ENCODE measurements at regions not wholly inside any gene's neighbourhood (a gene's known extent, or its start where the extent isn't known, plus 50 kb on each side); places are given as distances from the start of the nearest gene placed in this dataset.

- H3K4me3 ChIP-seq: no peak overlapping the region
- H3K27me3 ChIP-seq (replicated peaks; ENCODE audit: insufficient read depth): no peaks in the 10 kb centered on the region
- intact Hi-C loops (cut with DNase I): no loop called here
- 87% methylated on average over 9 of the region's 9 CpGs for WGBS
- DNase-seq (ENCODE audit: low spot score): no peak
- H3K36me3 ChIP-seq: no peaks in the 10 kb centered on the region
- H3K9me3 ChIP-seq: no peaks in the 10 kb centered on the region
- H3K4me1 ChIP-seq (replicated peaks): no peaks in the 10 kb centered on the region
- TF ChIP-seq POLR2A (IDR thresholded peaks at IDR 0.05) (no peak), POLR2AphosphoS5 (IDR thresholded peaks at IDR 0.05) (no peak)
- TF ChIP-seq, protein P1, sequence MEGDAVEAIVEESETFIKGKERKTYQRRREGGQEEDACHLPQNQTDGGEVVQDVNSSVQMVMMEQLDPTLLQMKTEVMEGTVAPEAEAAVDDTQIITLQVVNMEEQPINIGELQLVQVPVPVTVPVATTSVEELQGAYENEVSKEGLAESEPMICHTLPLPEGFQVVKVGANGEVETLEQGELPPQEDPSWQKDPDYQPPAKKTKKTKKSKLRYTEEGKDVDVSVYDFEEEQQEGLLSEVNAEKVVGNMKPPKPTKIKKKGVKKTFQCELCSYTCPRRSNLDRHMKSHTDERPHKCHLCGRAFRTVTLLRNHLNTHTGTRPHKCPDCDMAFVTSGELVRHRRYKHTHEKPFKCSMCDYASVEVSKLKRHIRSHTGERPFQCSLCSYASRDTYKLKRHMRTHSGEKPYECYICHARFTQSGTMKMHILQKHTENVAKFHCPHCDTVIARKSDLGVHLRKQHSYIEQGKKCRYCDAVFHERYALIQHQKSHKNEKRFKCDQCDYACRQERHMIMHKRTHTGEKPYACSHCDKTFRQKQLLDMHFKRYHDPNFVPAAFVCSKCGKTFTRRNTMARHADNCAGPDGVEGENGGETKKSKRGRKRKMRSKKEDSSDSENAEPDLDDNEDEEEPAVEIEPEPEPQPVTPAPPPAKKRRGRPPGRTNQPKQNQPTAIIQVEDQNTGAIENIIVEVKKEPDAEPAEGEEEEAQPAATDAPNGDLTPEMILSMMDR (IDR thresholded peaks at IDR 0.05): no peak
- H3K27ac ChIP-seq: no peak overlapping the region
Observed at GRCh38 chr7:153401795-153402720, 642.5 kb downstream of the ACTR3B start.

DNA sequence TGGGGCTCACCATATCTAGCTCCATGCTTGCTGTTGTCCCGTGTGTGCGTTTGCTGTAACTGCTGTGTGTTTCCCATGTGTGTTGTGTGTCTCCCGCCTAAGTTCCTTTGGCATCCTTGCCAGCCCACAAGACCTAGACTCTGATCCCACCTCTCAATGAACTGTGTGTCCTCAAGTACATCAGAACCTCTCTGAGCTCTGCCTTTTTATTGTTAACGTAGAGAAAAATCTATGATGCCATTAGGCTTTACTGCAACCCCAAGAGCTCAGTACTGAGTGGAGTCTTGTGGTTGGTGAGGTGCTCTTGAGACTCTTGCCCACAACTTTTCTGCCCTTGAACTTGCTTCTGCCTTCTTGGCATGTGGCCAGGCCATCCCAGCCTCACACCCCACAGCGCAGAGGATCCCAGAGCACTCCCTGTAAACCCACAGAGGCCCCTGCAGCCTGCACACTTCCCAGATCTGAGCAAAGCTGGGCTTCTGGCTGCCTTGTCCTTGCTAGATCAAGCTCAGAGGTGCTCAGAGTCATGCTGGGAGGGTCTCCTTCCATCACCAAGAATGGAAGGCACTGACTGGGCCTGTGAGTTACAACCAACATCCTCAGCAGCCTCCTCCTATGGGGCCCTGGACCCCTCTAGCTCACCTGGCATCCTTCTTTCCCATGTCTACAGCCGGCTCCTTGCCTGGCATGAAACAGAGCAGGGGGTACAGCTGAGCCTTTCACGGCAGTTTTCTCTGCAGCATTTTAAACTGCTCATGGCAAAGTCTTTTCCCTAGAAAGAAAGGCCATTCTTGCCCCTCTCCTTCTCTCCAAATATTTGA lies 643.4 kb downstream of the ACTR3B start:
- H3K4me3 ChIP-seq: no peak overlapping the region
- DNase-seq (ENCODE audit: low spot score): no peak
- no peaks in the 10 kb centered on the region for H3K4me1 ChIP-seq (replicated peaks)
- no peak overlapping the region for H3K27ac ChIP-seq
- H3K9me3 ChIP-seq: no peaks in the 10 kb centered on the region
- no peaks in the 10 kb centered on the region for H3K27me3 ChIP-seq (replicated peaks; ENCODE audit: insufficient read depth)
- no peaks in the 10 kb centered on the region for H3K36me3 ChIP-seq
- intact Hi-C loops (cut with DNase I): no loop called here
- 93% methylated on average over 7 of the region's 7 CpGs for WGBS
- no peak for TF ChIP-seq POLR2A (IDR thresholded peaks at IDR 0.05)
- TF ChIP-seq POLR2AphosphoS5 (IDR thresholded peaks at IDR 0.05): no peak
- TF ChIP-seq, protein P1 (IDR thresholded peaks at IDR 0.05): no peak

- DNase-seq (ENCODE audit: low spot score): no peak
- WGBS: 62% methylated on average over 2 of the region's 2 CpGs
- H3K27ac ChIP-seq: no peak overlapping the region
- no peaks in the 10 kb centered on the region for H3K9me3 ChIP-seq
- no peaks in the 10 kb centered on the region for H3K4me1 ChIP-seq (replicated peaks)
- H3K36me3 ChIP-seq: no peaks in the 10 kb centered on the region
- no peak overlapping the region for H3K4me3 ChIP-seq
- no peak for TF ChIP-seq POLR2AphosphoS5 (IDR thresholded peaks at IDR 0.05)
- TF ChIP-seq, protein P1 (IDR thresholded peaks at IDR 0.05): no peak
- no peak for TF ChIP-seq POLR2A (IDR thresholded peaks at IDR 0.05)
- H3K27me3 ChIP-seq (replicated peaks; ENCODE audit: insufficient read depth): no peaks in the 10 kb centered on the region
- intact Hi-C loops (cut with DNase I): no loop called here
Observed at GRCh38 chr7:153404124-153404523, 644.6 kb downstream of the ACTR3B start.

GRCh38 chr7:153404781-153405279 lies 645.3 kb downstream of the ACTR3B start:
- intact Hi-C loops (cut with DNase I): no loop called here
- no peak for DNase-seq (ENCODE audit: low spot score)
- TF ChIP-seq POLR2A (IDR thresholded peaks at IDR 0.05): no peak
- TF ChIP-seq, protein P1 (IDR thresholded peaks at IDR 0.05): no peak
- no peak for TF ChIP-seq POLR2AphosphoS5 (IDR thresholded peaks at IDR 0.05)
- no peak overlapping the region for H3K27ac ChIP-seq
- H3K27me3 ChIP-seq (replicated peaks; ENCODE audit: insufficient read depth): no peaks in the 10 kb centered on the region
- H3K4me1 ChIP-seq (replicated peaks): no peaks in the 10 kb centered on the region
- 93% methylated on average over 9 of the region's 9 CpGs for WGBS
- no peaks in the 10 kb centered on the region for H3K36me3 ChIP-seq
- no peak overlapping the region for H3K4me3 ChIP-seq
- H3K9me3 ChIP-seq: no peaks in the 10 kb centered on the region

Measured in prostate gland (tissue), 2 donors.